ENCODE measurements at regions not wholly inside any gene's neighbourhood (a gene's known extent, or its start where the extent isn't known, plus 50 kb on each side); places are given as distances from the start of the nearest gene placed in this dataset.
A peak's percentile ranks its signal among the peaks of the same experiment; 100 is the strongest.

DNA sequence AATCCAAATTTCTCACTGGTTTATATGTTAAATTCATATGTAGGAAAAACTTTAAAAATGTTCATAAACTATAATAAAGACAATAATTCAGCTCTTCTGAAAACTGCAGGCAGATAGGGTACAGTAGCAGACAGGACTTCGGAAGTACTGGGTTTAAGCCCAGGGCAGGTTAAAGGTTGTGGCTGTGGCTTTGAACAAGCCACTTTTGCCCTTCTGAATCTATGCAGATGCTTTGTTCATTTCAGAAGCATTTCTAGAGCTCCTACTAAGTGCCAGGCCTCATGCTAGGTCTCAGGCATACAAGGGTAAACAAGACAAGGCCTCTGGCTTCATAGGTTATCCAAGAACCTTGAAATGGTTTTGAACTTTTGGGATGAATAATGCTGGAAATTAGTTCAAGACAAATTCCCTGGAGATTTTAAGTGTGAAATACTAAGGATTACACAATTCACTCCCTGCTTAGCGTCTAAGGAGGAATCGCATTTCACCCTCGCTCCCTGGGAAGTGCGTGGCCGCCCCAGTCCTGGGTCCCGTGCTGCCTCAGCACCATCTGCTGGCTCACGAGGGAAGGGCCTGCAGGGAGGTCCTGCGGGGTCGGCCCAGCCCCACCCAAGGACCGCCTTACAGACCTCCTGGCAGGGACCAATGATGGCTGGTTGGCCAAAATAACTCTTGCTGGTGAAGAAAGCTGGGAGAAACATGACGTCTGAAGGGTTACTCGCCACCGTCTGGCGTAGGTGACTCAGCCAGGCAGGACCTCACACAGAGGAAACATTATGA is 67.7 kb upstream of the L3MBTL4 start:
- TF ChIP-seq POLR2AphosphoS5 (IDR thresholded peaks at IDR 0.05) (peak; percentile 31 to 54 (median 51)), CTCF (IDR thresholded peaks at IDR 0.05 in 8 of 11, conservative IDR thresholded peaks at IDR 0.05 in 3 of 11) (peak; percentile 38 to 81 (median 68)), POLR2A (IDR thresholded peaks at IDR 0.05) (no peak)
